ENCODE measurements at regions not wholly inside any gene's neighbourhood (a gene's known extent, or its start where the extent isn't known, plus 50 kb on each side); places are given as distances from the start of the nearest gene placed in this dataset.

- Histone ChIP-seq H3K9me1 (ENCODE audit: control insufficient read depth, extremely low read depth, insufficient read depth, low read length) (no peaks in the 10 kb centered on the region), H3K4me2 (ENCODE audit: control insufficient read depth, extremely low read depth, insufficient read depth, low read depth, low read length) (no peak overlapping the region), H3K4me1 (ENCODE audit: control insufficient read depth, extremely low read depth, insufficient read depth, low read length) (no peaks in the 10 kb centered on the region), H3K27ac (ENCODE audit: control insufficient read depth, insufficient read depth, low read length) (no peak overlapping the region), H3K79me2 (ENCODE audit: control insufficient read depth, insufficient read depth, low read length) (no peaks in the 10 kb centered on the region), H2AFZ (ENCODE audit: control insufficient read depth, low read length) (no peak overlapping the region), H4K20me1 (ENCODE audit: control insufficient read depth, extremely low read depth, insufficient read depth, low read length) (no peaks in the 10 kb centered on the region), H3K4me3 (ENCODE audit: control insufficient read depth in 2 of 3, extremely low read depth in 1 of 3, insufficient read depth in 2 of 3, low read depth in 1 of 3, low read length in 3 of 3) (no peak overlapping the region), H3K9ac (ENCODE audit: control insufficient read depth, extremely low read depth, insufficient read depth, low read length) (no peak overlapping the region), H3K27me3 (ENCODE audit: control insufficient read depth, extremely low read depth, insufficient read depth, low read length) (no peaks in the 10 kb centered on the region), H3K36me3 (ENCODE audit: control insufficient read depth in 2 of 2, extremely low read depth in 1 of 2, insufficient read depth in 2 of 2, low read length in 2 of 2) (no peaks in the 10 kb centered on the region), H3K9me3 (ENCODE audit: control insufficient read depth, low read depth, low read length) (no peaks in the 10 kb centered on the region)
- no peak for TF ChIP-seq EZH2 (IDR thresholded peaks at IDR 0.05; ENCODE audit: low read length)
- TF ChIP-seq CTCF (optimal IDR thresholded peaks at IDR 0.05 in 1 of 3, IDR thresholded peaks at IDR 0.05 in 1 of 3, conservative IDR thresholded peaks at IDR 0.05 in 1 of 3; ENCODE audit: extremely low read depth in 1 of 3, insufficient read depth in 2 of 3, low read length in 3 of 3): no peak
- FAIRE-seq (no peak), DNase-seq (ENCODE audit: low read depth, low spot score) (no peak)
- dilution Hi-C loops (cut with MboI; ENCODE audit: extremely low pct_ligation_motif_present, low sequenced_read_pairs): no loop called here
Observed at GRCh38 chr4:81600520-81601357, 129.0 kb upstream of the RASGEF1B start.

GRCh38 chr4:81599742-81600380 is 128.2 kb upstream of the RASGEF1B start:
- Histone ChIP-seq H3K36me3 (ENCODE audit: control insufficient read depth in 2 of 2, extremely low read depth in 1 of 2, insufficient read depth in 2 of 2, low read length in 2 of 2) (no peaks in the 10 kb centered on the region), H3K9me3 (ENCODE audit: control insufficient read depth, low read depth, low read length) (no peaks in the 10 kb centered on the region), H3K9ac (ENCODE audit: control insufficient read depth, extremely low read depth, insufficient read depth, low read length) (no peak overlapping the region), H4K20me1 (ENCODE audit: control insufficient read depth, extremely low read depth, insufficient read depth, low read length) (no peaks in the 10 kb centered on the region), H3K27me3 (ENCODE audit: control insufficient read depth, extremely low read depth, insufficient read depth, low read length) (no peaks in the 10 kb centered on the region), H2AFZ (ENCODE audit: control insufficient read depth, low read length) (no peak overlapping the region), H3K4me2 (ENCODE audit: control insufficient read depth, extremely low read depth, insufficient read depth, low read depth, low read length) (no peak overlapping the region), H3K4me3 (ENCODE audit: control insufficient read depth in 2 of 3, extremely low read depth in 1 of 3, insufficient read depth in 2 of 3, low read depth in 1 of 3, low read length in 3 of 3) (no peak overlapping the region), H3K9me1 (ENCODE audit: control insufficient read depth, extremely low read depth, insufficient read depth, low read length) (no peaks in the 10 kb centered on the region), H3K27ac (ENCODE audit: control insufficient read depth, insufficient read depth, low read length) (no peak overlapping the region), H3K79me2 (ENCODE audit: control insufficient read depth, insufficient read depth, low read length) (no peaks in the 10 kb centered on the region), H3K4me1 (ENCODE audit: control insufficient read depth, extremely low read depth, insufficient read depth, low read length) (no peaks in the 10 kb centered on the region)
- DNase-seq (ENCODE audit: low read depth, low spot score) (no peak), FAIRE-seq (no peak)
- TF ChIP-seq EZH2 (IDR thresholded peaks at IDR 0.05; ENCODE audit: low read length) (no peak), CTCF (optimal IDR thresholded peaks at IDR 0.05 in 1 of 3, IDR thresholded peaks at IDR 0.05 in 1 of 3, conservative IDR thresholded peaks at IDR 0.05 in 1 of 3; ENCODE audit: extremely low read depth in 1 of 3, insufficient read depth in 2 of 3, low read length in 3 of 3) (no peak)
- dilution Hi-C loops (cut with MboI; ENCODE audit: extremely low pct_ligation_motif_present, low sequenced_read_pairs): no loop called here

Data from keratinocyte (primary cell).